Activated naive CD8-positive, alpha-beta T cell treated with anti-CD3 and anti-CD28 coated beads for 36 hours (primary cell): ENCODE measurements at regions not wholly inside any gene's neighbourhood (a gene's known extent, or its start where the extent isn't known, plus 50 kb on each side); places are given as distances from the start of the nearest gene placed in this dataset.

Source experiments
- DNase-seq: peaks from one replicate; pipeline ENCODE4 v3.0.0; 2021
- H3K27ac Mint-ChIP-seq: one replicate; pipeline ENCODE4 v1.8.0; 2022; ENCODE audit warnings: mild to moderate bottlenecking, moderate library complexity, mixed read lengths
- H3K27me3 Mint-ChIP-seq: one replicate; pipeline ENCODE4 v1.8.0; 2022; ENCODE audit warnings: mild to moderate bottlenecking, mixed read lengths
- H3K36me3 Mint-ChIP-seq: one replicate; pipeline ENCODE4 v1.8.0; 2021; ENCODE audit warnings: mild to moderate bottlenecking, mixed read lengths
- H3K4me1 Mint-ChIP-seq: one replicate; pipeline ENCODE4 v1.8.0; 2021; ENCODE audit warnings: mixed read lengths
- H3K4me3 Mint-ChIP-seq: one replicate; pipeline ENCODE4 v1.8.0; 2022; ENCODE audit warnings: mild to moderate bottlenecking, moderate library complexity, mixed read lengths
- H3K9me3 Mint-ChIP-seq: one replicate; pipeline ENCODE4 v1.8.0; 2022; ENCODE audit warnings: mixed read lengths

- no peak overlapping the region for H3K27ac Mint-ChIP-seq
- H3K27me3 Mint-ChIP-seq = no peaks in the 10 kb centered on the region
- no peak overlapping the region for H3K4me3 Mint-ChIP-seq
- no peak for DNase-seq
- H3K36me3 Mint-ChIP-seq = no peaks in the 10 kb centered on the region
- no peaks in the 10 kb centered on the region for H3K4me1 Mint-ChIP-seq
- peaks cover 4% of the 10 kb centered on the region for H3K9me3 Mint-ChIP-seq
Observed at GRCh38 chr3:117543521-117543920, 833.9 kb downstream of the TUSC7 start.

DNA sequence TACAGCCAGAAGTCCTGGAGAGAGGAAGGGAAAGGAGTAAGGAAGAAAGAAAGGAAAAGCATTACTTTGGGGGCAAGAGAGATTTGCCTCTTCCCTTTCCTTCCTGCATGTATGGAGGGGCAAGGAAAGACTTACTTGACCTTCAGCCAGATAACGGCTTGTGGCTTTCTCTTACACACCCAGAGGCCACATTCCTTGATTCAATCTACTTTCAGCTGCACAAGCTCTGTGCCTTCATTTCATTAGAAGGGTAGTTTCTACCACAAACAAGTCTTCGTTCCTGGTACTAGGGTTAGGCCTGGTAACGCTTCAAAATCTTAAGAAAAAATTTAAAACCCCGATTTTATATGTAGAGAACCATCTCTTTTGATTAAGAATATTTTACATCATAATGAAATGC lies 835.9 kb downstream of the TUSC7 start:
- Mint-ChIP-seq H3K27ac (no peak overlapping the region), H3K27me3 (no peaks in the 10 kb centered on the region), H3K4me3 (no peak overlapping the region), H3K36me3 (no peaks in the 10 kb centered on the region), H3K4me1 (no peaks in the 10 kb centered on the region), H3K9me3 (peaks cover 4% of the 10 kb centered on the region)
- no peak for DNase-seq

DNA sequence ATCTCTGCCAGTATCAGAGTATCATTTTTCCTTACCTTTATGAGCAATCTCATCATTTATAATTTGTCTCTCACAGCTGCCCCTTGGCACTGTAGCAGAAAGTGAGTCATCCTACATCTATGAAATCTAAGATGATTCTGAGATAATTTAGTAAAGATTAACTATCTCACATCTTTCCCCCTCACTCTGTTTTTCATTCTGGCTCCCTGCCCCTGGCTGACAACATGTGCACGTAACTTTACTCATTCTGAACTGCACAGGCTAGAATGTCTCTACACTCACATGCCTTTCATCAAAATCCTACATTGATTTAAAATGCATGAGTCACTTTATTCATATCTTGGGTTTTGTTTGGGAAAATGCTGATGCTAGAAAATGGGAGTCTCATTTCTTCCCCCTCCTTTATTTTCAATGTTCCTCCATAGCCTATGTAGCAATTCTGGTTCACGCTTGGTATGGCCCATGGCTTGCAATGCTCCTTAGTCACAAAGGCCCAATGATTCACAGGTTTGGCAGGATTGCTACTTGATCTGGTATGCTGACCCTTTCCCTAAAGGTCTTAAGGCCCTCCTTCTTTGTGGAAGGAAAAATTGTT lies 838.5 kb downstream of the TUSC7 start:
- H3K9me3 Mint-ChIP-seq = peaks cover 4% of the 10 kb centered on the region
- H3K27me3 Mint-ChIP-seq = no peaks in the 10 kb centered on the region
- H3K36me3 Mint-ChIP-seq = no peaks in the 10 kb centered on the region
- no peaks in the 10 kb centered on the region for H3K4me1 Mint-ChIP-seq
- DNase-seq = no peak
- no peak overlapping the region for H3K4me3 Mint-ChIP-seq
- no peak overlapping the region for H3K27ac Mint-ChIP-seq

GRCh38 chr3:117548600-117548999 lies 839.0 kb downstream of the TUSC7 start:
- Mint-ChIP-seq H3K4me1 (no peaks in the 10 kb centered on the region), H3K9me3 (peaks cover 4% of the 10 kb centered on the region), H3K36me3 (no peaks in the 10 kb centered on the region), H3K27me3 (no peaks in the 10 kb centered on the region), H3K27ac (no peak overlapping the region), H3K4me3 (no peak overlapping the region)
- no peak for DNase-seq

DNA sequence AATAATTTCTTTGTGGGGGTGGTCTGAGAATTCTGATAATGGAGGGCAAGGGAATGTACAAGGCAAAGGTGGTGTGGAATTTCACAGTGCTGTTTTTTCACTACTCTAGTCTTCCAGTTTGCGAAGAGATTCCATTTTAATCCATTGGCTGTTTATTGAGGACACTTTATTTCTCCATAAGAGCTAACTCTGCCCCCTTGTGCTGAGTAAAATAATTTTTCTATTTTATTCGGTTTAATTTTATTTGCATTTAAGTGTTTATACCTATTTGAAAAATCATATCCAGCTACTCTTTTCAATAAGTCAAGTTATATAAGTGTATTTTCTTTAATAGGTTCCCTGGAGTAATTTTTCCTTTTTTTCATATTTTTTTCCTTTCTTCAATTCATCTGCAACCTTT lies 840.1 kb downstream of the TUSC7 start:
- no peak overlapping the region for H3K27ac Mint-ChIP-seq
- H3K36me3 Mint-ChIP-seq = no peaks in the 10 kb centered on the region
- H3K9me3 Mint-ChIP-seq = peaks cover 6% of the 10 kb centered on the region
- H3K27me3 Mint-ChIP-seq = no peaks in the 10 kb centered on the region
- no peak for DNase-seq
- no peaks in the 10 kb centered on the region for H3K4me1 Mint-ChIP-seq
- no peak overlapping the region for H3K4me3 Mint-ChIP-seq

GRCh38 chr3:117550766-117551165 lies 841.2 kb downstream of the TUSC7 start:
- Mint-ChIP-seq H3K4me1 (no peaks in the 10 kb centered on the region), H3K27ac (no peak overlapping the region), H3K9me3 (peaks cover 6% of the 10 kb centered on the region), H3K36me3 (no peaks in the 10 kb centered on the region), H3K4me3 (no peak overlapping the region), H3K27me3 (no peaks in the 10 kb centered on the region)
- DNase-seq = no peak

DNA sequence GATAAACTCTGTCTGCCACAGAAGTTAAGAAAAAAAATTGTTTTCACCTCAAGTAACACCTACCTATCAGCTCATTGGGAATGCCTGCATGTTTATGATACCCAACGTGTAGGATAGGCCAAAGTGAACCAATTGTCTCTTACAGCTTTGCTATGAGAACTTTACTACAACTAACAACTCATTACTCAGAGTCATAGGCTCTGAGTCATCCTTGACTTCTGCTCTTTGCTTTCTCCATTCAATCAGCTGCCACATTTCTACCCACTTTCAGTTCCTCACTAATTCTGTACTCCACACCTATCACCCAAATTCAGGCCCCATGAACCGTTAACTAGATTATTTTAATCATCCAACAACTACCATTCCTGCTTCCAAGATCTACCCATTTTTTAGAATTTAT lies 843.9 kb downstream of the TUSC7 start:
- H3K4me1 Mint-ChIP-seq = no peaks in the 10 kb centered on the region
- no peak overlapping the region for H3K27ac Mint-ChIP-seq
- H3K9me3 Mint-ChIP-seq = peaks cover 1% of the 10 kb centered on the region
- no peaks in the 10 kb centered on the region for H3K36me3 Mint-ChIP-seq
- no peaks in the 10 kb centered on the region for H3K27me3 Mint-ChIP-seq
- no peak for DNase-seq
- H3K4me3 Mint-ChIP-seq = no peak overlapping the region

GRCh38 chr3:117556646-117557407 lies 847.2 kb downstream of the TUSC7 start:
- H3K27ac Mint-ChIP-seq = no peak overlapping the region

DNA sequence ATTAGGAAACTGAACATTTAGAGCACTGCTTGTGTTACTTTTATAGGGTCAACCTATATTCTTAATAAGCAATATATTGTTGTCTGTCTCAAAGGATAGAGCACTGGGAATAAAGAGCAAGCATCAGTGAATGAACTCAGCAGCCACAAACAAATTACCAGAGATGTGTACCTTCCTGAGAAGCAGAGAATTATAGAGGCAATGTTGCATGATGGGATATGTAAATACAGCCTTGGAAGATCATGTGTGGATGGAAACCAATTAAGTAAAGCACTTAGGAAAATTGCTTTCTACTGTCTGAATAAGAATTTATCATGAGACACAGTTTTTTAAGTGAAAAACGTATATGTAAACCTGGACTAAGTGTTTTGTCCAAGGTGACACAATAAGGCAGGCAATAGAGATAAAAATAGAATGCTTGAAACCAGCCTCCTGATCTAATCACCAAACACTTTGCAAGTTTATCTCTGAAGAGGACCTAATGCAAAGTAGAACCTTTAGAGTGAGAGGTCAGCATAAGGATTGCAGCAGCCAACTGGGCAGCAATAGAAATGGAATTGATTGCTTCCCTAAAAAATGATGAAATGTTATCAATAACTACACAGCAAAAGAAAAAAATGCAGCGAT lies 848.0 kb downstream of the TUSC7 start:
- Mint-ChIP-seq H3K4me3 (no peak overlapping the region), H3K4me1 (no peaks in the 10 kb centered on the region), H3K9me3 (peaks cover 1% of the 10 kb centered on the region), H3K27me3 (no peaks in the 10 kb centered on the region), H3K36me3 (no peaks in the 10 kb centered on the region), H3K27ac (no peak overlapping the region)
- no peak for DNase-seq

More at GRCh38 chr3:117556646-117557407, 847.2 kb downstream of the TUSC7 start:
- no peak overlapping the region for H3K4me3 Mint-ChIP-seq
- peaks cover 1% of the 10 kb centered on the region for H3K9me3 Mint-ChIP-seq
- H3K36me3 Mint-ChIP-seq = no peaks in the 10 kb centered on the region
- no peak for DNase-seq
- H3K27me3 Mint-ChIP-seq = no peaks in the 10 kb centered on the region
- H3K4me1 Mint-ChIP-seq = no peaks in the 10 kb centered on the region

- Mint-ChIP-seq H3K27ac (no peak overlapping the region), H3K9me3 (peaks cover 1% of the 10 kb centered on the region), H3K27me3 (no peaks in the 10 kb centered on the region), H3K36me3 (no peaks in the 10 kb centered on the region), H3K4me1 (no peaks in the 10 kb centered on the region), H3K4me3 (no peak overlapping the region)
- DNase-seq = no peak
Observed at GRCh38 chr3:117558681-117559080, 849.1 kb downstream of the TUSC7 start.

GRCh38 chr3:117562000-117562399 lies 852.4 kb downstream of the TUSC7 start:
- no peaks in the 10 kb centered on the region for H3K36me3 Mint-ChIP-seq
- H3K4me3 Mint-ChIP-seq = no peak overlapping the region
- no peaks in the 10 kb centered on the region for H3K27me3 Mint-ChIP-seq
- H3K9me3 Mint-ChIP-seq = peaks cover 3% of the 10 kb centered on the region
- no peak for DNase-seq
- H3K27ac Mint-ChIP-seq = no peak overlapping the region
- no peaks in the 10 kb centered on the region for H3K4me1 Mint-ChIP-seq

GRCh38 chr3:117563063-117563462 lies 853.5 kb downstream of the TUSC7 start:
- no peaks in the 10 kb centered on the region for H3K36me3 Mint-ChIP-seq
- no peak overlapping the region for H3K4me3 Mint-ChIP-seq
- no peak overlapping the region for H3K27ac Mint-ChIP-seq
- no peak for DNase-seq
- H3K9me3 Mint-ChIP-seq = peaks cover 3% of the 10 kb centered on the region
- H3K27me3 Mint-ChIP-seq = no peaks in the 10 kb centered on the region
- no peaks in the 10 kb centered on the region for H3K4me1 Mint-ChIP-seq

GRCh38 chr3:117565777-117566176 lies 856.2 kb downstream of the TUSC7 start:
- H3K27ac Mint-ChIP-seq = no peak overlapping the region
- no peak overlapping the region for H3K4me3 Mint-ChIP-seq
- H3K36me3 Mint-ChIP-seq = no peaks in the 10 kb centered on the region
- H3K4me1 Mint-ChIP-seq = no peaks in the 10 kb centered on the region
- no peaks in the 10 kb centered on the region for H3K27me3 Mint-ChIP-seq
- H3K9me3 Mint-ChIP-seq = peaks cover 3% of the 10 kb centered on the region
- no peak for DNase-seq

DNA sequence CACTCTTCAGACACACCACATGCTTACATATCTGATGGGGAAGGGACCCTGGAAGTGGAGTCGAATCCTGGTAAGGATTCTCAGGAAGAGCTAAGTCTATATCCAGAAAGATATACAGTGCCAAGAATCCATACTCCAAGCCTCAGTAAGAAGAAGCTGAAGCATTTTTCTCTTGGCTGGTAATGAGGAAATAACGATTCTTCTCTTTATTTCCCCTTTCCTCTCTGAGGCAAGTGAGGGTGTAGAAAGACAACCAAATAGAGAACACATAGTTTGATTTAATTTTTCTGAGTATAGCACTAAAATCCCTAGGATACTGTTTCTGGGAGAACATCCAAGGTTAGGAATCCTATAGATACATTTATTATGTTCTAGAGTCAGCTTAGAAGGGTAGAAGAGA lies 857.3 kb downstream of the TUSC7 start:
- H3K27ac Mint-ChIP-seq = no peak overlapping the region
- H3K27me3 Mint-ChIP-seq = no peaks in the 10 kb centered on the region
- no peak overlapping the region for H3K4me3 Mint-ChIP-seq
- no peak for DNase-seq
- no peaks in the 10 kb centered on the region for H3K4me1 Mint-ChIP-seq
- peaks cover 3% of the 10 kb centered on the region for H3K9me3 Mint-ChIP-seq
- H3K36me3 Mint-ChIP-seq = no peaks in the 10 kb centered on the region

- Mint-ChIP-seq H3K4me1 (no peaks in the 10 kb centered on the region), H3K27me3 (no peaks in the 10 kb centered on the region), H3K9me3 (peaks cover 3% of the 10 kb centered on the region), H3K36me3 (no peaks in the 10 kb centered on the region), H3K4me3 (no peak overlapping the region), H3K27ac (no peak overlapping the region)
- no peak for DNase-seq
Observed at GRCh38 chr3:117567382-117567781, 857.8 kb downstream of the TUSC7 start.

- Mint-ChIP-seq H3K36me3 (no peaks in the 10 kb centered on the region), H3K27ac (no peak overlapping the region), H3K4me1 (no peaks in the 10 kb centered on the region), H3K4me3 (no peak overlapping the region), H3K9me3 (peaks cover 3% of the 10 kb centered on the region), H3K27me3 (no peaks in the 10 kb centered on the region)
- DNase-seq = no peak
Observed at GRCh38 chr3:117567906-117568305, 858.3 kb downstream of the TUSC7 start.
